SK-N-SH (cell line): ENCODE measurements at regions not wholly inside any gene's neighbourhood (a gene's known extent, or its start where the extent isn't known, plus 50 kb on each side); places are given as distances from the start of the nearest gene placed in this dataset.

Experiments used
- EP300 ChIP-seq, 2 experiments: IDR thresholded peaks; 2 replicates each; pipeline versions ENCODE4 v1.4.0 to v1.6.1; 2012; ENCODE audit warnings: borderline replicate concordance in 1 of 2, low read depth in 1 of 2, low read length in 1 of 2
- POLR2AphosphoS5 ChIP-seq: IDR thresholded peaks from 2 replicates; pipeline ENCODE4 v1.6.1; 2012; ENCODE audit warnings: low read depth, low read length
- TCF12 ChIP-seq: IDR thresholded peaks from 2 replicates; pipeline ENCODE4 v1.4.0; 2012
- TF ChIP-seq, protein P1 (sequence below): fragments of 200-600 bp; sonication (generic); IDR thresholded peaks from 2 replicates; pipeline ENCODE4 v1.6.1; 2017; ENCODE audit warnings: antibody characterized with exemption, mild to moderate bottlenecking, moderate library complexity
- TF ChIP-seq, protein P2 (sequence below): IDR thresholded peaks from 2 replicates; pipeline ENCODE4 v1.4.0; 2012; ENCODE audit warnings: low read depth, borderline replicate concordance

DNA sequence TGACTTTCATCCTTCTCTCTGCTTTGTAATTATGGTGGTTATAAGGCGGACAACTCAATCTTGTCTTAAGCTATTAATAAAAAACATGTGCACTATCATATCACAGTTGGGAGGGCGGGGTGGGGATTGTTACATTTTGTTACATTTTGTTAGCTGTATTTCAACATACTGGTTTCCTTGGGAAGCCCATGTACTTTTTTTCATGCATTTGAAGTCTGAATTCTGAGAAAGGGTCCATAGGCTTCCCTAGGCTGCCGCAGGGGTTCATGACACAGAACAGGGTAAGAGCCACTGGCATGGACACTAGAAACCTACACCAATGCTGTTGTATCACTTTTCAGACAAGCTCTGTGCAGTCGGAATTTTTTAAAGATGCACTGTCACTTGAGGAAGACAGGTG, 178.8 kb downstream of the ETS2 start:
- TF ChIP-seq, protein P1, sequence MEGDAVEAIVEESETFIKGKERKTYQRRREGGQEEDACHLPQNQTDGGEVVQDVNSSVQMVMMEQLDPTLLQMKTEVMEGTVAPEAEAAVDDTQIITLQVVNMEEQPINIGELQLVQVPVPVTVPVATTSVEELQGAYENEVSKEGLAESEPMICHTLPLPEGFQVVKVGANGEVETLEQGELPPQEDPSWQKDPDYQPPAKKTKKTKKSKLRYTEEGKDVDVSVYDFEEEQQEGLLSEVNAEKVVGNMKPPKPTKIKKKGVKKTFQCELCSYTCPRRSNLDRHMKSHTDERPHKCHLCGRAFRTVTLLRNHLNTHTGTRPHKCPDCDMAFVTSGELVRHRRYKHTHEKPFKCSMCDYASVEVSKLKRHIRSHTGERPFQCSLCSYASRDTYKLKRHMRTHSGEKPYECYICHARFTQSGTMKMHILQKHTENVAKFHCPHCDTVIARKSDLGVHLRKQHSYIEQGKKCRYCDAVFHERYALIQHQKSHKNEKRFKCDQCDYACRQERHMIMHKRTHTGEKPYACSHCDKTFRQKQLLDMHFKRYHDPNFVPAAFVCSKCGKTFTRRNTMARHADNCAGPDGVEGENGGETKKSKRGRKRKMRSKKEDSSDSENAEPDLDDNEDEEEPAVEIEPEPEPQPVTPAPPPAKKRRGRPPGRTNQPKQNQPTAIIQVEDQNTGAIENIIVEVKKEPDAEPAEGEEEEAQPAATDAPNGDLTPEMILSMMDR, result no peak
- no peak for TF ChIP-seq TCF12
- TF ChIP-seq, protein P2, sequence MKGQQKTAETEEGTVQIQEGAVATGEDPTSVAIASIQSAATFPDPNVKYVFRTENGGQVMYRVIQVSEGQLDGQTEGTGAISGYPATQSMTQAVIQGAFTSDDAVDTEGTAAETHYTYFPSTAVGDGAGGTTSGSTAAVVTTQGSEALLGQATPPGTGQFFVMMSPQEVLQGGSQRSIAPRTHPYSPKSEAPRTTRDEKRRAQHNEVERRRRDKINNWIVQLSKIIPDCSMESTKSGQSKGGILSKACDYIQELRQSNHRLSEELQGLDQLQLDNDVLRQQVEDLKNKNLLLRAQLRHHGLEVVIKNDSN, result no peak
- no peak for TF ChIP-seq POLR2AphosphoS5
- no peak for TF ChIP-seq EP300 (IDR thresholded peaks at IDR 0.05; ENCODE audit: borderline replicate concordance in 1 of 2, low read depth in 1 of 2, low read length in 1 of 2)
